ENCODE measurements at regions not wholly inside any gene's neighbourhood (a gene's known extent, or its start where the extent isn't known, plus 50 kb on each side); places are given as distances from the start of the nearest gene placed in this dataset.

GRCh38 chr6:68247782-68248181 is 387.3 kb upstream of the ADGRB3 start:
- no peak for TF ChIP-seq CTCF (IDR thresholded peaks at IDR 0.05; ENCODE audit: unreplicated experiment in 3 of 3)
- Mint-ChIP-seq H3K27ac (no peak overlapping the region), H3K4me3 (no peak overlapping the region), H3K27me3 (ENCODE audit: low read depth) (no peaks in the 10 kb centered on the region), H3K36me3 (ENCODE audit: low read depth) (no peaks in the 10 kb centered on the region), H3K4me1 (no peaks in the 10 kb centered on the region), H3K9me3 (peaks cover 7% of the 10 kb centered on the region)

- no peak for TF ChIP-seq CTCF (IDR thresholded peaks at IDR 0.05; ENCODE audit: unreplicated experiment in 3 of 3)
- Mint-ChIP-seq H3K4me3 (no peak overlapping the region), H3K36me3 (ENCODE audit: low read depth) (no peaks in the 10 kb centered on the region), H3K27ac (no peak overlapping the region), H3K9me3 (no peaks in the 10 kb centered on the region), H3K27me3 (ENCODE audit: low read depth) (no peaks in the 10 kb centered on the region), H3K4me1 (no peaks in the 10 kb centered on the region)
These were observed 394.4 kb upstream of the ADGRB3 start for GRCh38 chr6:68240726-68241125.

GRCh38 chr6:68239034-68239433 is 396.0 kb upstream of the ADGRB3 start:
- no peaks in the 10 kb centered on the region for H3K36me3 Mint-ChIP-seq (ENCODE audit: low read depth)
- H3K27ac Mint-ChIP-seq: no peak overlapping the region
- H3K4me1 Mint-ChIP-seq: no peaks in the 10 kb centered on the region
- TF ChIP-seq CTCF (IDR thresholded peaks at IDR 0.05; ENCODE audit: unreplicated experiment in 3 of 3): no peak
- H3K4me3 Mint-ChIP-seq: no peak overlapping the region
- H3K27me3 Mint-ChIP-seq (ENCODE audit: low read depth): no peaks in the 10 kb centered on the region
- no peaks in the 10 kb centered on the region for H3K9me3 Mint-ChIP-seq

- H3K36me3 Mint-ChIP-seq (ENCODE audit: low read depth): no peaks in the 10 kb centered on the region
- no peak for TF ChIP-seq CTCF (IDR thresholded peaks at IDR 0.05; ENCODE audit: unreplicated experiment in 3 of 3)
- no peaks in the 10 kb centered on the region for H3K27me3 Mint-ChIP-seq (ENCODE audit: low read depth)
- H3K9me3 Mint-ChIP-seq: no peaks in the 10 kb centered on the region
- H3K4me1 Mint-ChIP-seq: no peaks in the 10 kb centered on the region
- H3K27ac Mint-ChIP-seq: no peak overlapping the region
- H3K4me3 Mint-ChIP-seq: no peak overlapping the region
These were observed 396.9 kb upstream of the ADGRB3 start for GRCh38 chr6:68238097-68238601.

GRCh38 chr6:68237205-68237604 is 397.9 kb upstream of the ADGRB3 start:
- H3K9me3 Mint-ChIP-seq: no peaks in the 10 kb centered on the region
- no peaks in the 10 kb centered on the region for H3K27me3 Mint-ChIP-seq (ENCODE audit: low read depth)
- no peaks in the 10 kb centered on the region for H3K4me1 Mint-ChIP-seq
- no peak overlapping the region for H3K4me3 Mint-ChIP-seq
- no peak for TF ChIP-seq CTCF (IDR thresholded peaks at IDR 0.05; ENCODE audit: unreplicated experiment in 3 of 3)
- H3K36me3 Mint-ChIP-seq (ENCODE audit: low read depth): no peaks in the 10 kb centered on the region
- H3K27ac Mint-ChIP-seq: no peak overlapping the region

GRCh38 chr6:68235326-68235784 is 399.7 kb upstream of the ADGRB3 start:
- TF ChIP-seq CTCF (IDR thresholded peaks at IDR 0.05; ENCODE audit: unreplicated experiment in 3 of 3): no peak

More at GRCh38 chr6:68235326-68235784, 399.7 kb upstream of the ADGRB3 start:
- H3K4me3 Mint-ChIP-seq: no peak overlapping the region
- H3K4me1 Mint-ChIP-seq: no peaks in the 10 kb centered on the region
- H3K36me3 Mint-ChIP-seq (ENCODE audit: low read depth): no peaks in the 10 kb centered on the region
- H3K27ac Mint-ChIP-seq: no peak overlapping the region
- no peaks in the 10 kb centered on the region for H3K27me3 Mint-ChIP-seq (ENCODE audit: low read depth)
- H3K9me3 Mint-ChIP-seq: no peaks in the 10 kb centered on the region

Data from nephron (organoid).